Glomerular visceral epithelial cell (primary cell): ENCODE measurements at regions not wholly inside any gene's neighbourhood (a gene's known extent, or its start where the extent isn't known, plus 50 kb on each side); places are given as distances from the start of the nearest gene placed in this dataset.
"Not testable (repeated sequence)": the region's sequence is repeated elsewhere in the genome, so short reads cannot be mapped to it uniquely, and the experiment has no call there.

Experiments used
- DNase-seq: peaks from one replicate; pipeline ENCODE4 v3.0.0-alpha.2; 2016; ENCODE audit errors: extremely low spot score

DNA sequence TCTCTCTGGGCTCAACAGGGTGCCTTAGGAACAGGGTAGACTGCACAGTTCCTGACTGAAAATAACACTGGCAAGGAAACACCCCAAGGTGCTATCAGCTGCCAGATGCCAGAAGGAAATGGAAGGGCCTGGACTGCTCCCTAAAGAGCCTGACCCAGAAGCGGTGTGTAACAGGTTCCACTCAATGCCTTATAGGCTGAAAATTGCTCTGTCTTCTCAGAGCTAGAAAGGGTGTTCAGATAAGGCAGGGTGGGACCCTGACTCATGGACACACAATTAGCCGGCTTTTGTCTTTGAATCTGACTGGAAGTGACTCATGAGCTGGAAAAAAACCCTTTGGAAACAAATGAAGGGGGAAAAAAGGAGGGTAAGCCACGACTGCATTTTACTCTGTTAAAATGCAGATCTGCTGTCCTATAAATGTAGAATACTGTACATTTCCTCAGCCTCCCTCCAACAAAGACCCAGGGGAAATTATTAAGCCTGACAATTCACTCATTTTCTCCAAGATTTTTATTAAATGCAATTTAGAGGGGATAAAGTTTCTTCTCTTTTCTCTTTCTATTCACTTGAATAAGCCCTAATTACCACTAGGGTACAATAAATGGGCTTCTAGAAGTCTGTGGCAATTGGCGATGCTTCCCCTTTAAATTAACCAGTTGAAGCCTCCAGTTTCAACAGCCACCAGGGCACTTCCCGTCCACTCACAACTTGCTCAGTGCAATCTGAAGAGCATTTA lies 160.2 kb upstream of the TBL1XR1 start:
- peak; percentile 80 for DNase-seq

- DNase-seq: peak; percentile 78
Observed at GRCh38 chr3:177358091-177358976, 161.1 kb upstream of the TBL1XR1 start.

DNA sequence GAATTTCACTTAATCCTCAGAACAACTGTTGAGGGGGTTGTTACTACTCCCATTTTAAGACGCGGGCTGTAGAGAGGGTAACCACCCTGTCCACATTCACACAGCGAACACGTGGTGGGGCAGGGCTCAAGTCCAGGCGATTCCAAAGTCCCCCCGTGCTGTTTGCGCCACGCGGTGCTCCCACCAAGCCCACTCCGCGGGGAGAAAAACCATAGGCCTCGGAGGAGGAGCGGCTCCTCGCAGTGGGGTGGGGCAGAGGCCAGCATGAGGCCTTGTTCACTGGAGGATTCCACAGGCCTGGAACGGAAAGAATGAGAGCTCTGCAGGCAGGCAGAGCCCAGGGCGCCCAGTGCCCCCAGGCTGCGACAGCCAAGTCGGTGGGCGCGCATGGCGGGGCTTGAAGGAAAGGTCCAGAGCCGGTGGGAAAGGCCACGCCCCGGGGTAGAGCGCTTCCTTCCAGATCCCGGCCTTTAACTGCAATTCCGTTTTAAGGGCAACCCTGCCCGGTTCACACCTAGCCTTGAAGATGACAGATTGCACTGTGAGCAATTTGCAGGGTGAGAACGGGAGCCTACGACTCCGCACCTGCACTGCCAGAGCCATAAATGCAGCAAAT lies 161.8 kb upstream of the TBL1XR1 start:
- peak; percentile 44 for DNase-seq

DNA sequence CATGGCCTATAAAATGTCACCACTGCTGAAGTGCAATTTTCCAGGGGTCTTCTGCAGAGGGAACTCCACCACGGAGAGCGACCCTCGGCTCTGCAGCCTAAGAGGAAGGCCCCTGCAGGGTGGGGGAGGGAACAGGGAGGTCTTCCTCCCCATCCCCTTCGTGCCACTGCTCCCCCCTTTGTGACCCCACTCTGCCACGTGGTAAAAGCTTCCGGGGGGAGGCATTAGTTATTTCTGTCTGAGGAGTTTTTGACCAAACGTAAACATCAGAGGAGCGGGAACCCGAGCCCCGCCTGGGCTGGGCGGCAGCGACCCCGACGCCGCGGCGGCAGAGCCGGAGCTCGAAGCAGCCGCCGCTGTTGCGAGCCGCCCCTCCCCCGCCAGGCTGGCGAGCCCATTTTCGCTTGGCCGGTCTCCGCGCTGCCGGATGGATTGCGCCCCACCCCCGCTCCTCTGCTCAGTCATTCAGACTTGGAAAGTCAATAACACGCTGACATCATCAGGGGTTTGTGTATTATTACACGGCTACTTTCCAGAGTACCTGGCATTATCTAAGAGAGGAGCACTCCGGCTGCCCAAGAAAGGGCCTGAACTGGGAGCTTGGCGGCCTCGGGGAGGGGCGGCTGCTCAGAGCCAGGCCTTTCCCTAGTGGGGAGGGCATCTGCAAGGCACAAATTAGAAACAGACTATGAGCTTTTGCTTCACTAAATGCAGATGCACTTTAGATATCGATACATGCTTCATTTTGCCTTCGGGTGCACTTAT lies 162.5 kb upstream of the TBL1XR1 start:
- peak; percentile 96 for DNase-seq

DNA sequence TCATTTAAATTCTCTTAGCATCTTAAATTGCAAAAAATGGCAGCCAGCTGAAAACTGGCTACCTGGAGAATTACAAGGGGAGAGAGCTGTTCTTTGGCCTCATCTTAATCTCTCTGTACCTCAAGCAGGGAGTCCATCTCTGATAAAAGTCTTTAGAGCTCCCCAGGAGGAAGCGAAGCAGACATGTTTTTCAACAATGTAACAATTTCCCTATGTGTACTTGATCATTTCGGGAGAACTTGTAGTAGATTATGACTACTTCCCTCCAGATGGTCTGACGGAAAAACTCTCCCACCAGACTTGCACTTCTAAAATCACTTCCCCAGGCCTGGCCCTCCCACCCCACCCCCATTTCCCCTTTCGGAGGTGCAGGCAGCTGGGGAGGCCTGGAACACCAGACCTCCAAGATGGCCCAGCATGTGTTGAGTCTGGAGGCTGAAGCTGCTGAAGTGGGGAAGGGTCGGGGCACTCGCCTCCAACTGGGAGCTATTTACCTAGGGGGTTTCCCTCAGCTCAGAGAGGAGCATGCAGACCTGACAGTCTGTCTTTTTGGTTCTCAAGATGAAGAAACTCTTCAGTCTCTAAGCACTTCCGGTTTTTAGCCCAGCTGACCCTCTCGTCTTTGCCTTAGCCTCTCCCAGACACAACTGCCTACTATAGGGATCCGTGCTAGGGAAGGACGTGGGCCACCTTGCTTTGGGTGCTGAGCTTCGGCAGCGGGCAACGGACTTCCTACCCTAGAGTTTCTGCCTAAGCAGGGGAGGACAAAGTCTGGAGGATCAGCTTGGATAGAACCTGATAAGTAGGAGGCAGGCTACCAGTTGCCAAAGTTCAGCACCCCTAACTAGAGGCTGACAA lies 164.0 kb upstream of the TBL1XR1 start:
- no peak for DNase-seq

DNA sequence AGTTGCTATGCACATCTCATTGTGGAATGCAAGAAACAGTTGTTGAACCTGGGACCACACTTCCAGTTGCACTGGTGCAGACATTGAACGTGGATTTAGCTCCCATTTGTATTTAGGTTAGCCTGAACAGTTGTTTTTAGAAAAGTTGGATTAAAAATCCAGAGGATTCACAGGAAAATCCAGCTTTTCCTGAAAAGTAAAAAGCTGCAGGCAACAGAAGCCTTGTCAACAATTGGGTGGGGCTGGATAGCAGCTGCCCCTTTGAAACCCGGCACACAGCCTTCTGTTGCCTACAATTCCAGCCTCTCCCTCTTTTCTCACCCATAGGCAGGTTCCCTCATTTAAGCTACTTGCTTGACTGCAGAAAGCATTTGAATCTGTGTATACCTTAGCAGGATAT lies 165.3 kb upstream of the TBL1XR1 start:
- no peak for DNase-seq

- DNase-seq: no peak
Observed at GRCh38 chr3:177364236-177364635, 167.0 kb upstream of the TBL1XR1 start.

GRCh38 chr3:177365294-177365693 lies 168.0 kb upstream of the TBL1XR1 start:
- DNase-seq: not testable (repeated sequence)

- DNase-seq: no peak
Observed at GRCh38 chr3:177367788-177368187, 170.5 kb upstream of the TBL1XR1 start.

DNA sequence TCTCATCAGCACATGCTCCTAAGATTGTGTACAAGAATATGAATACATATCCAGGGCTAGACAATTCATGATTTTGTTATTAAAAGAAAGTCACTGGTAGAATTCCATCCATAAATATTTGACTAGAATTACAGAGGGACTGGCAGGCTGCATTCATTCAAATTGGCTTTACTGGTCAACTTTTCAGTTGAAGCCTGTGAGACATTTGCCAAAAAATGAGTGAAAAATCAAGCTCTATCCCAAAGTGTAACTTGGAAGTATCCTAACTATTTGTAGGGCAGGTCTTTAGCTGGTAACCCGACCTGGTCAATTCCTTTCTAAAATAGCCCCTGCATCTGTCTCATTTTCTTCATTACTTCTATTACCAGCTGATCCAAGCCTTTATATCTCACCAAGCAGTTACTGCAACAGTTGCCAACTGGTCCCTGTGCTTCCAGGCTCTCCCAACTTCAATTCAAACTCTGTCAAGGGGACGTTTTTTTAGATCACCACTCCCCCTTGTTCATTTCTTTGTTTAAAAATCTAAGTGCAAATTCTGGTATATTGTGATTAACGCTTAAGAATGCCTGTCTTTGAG lies 173.1 kb upstream of the TBL1XR1 start:
- DNase-seq: no peak

DNA sequence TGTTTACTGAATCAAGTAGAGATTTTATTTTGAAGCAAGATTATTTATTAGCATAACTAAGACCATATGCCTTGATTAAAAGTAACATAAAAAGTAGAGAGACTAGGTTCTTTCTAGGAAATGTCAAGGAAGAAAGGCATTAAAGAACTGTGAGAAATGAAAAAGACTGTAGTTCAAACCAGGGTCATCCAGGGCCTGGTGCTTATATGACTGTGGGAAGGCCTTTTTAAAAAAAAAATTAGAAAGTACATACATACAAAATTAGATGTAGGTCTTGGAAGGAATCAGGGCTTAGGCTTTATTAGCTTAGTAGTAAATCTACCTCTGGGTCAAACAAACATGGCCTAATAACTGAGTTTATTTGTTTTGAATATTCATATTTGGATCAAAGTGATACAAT lies 173.9 kb upstream of the TBL1XR1 start:
- no peak for DNase-seq

- DNase-seq: no peak
Observed at GRCh38 chr3:177371888-177372287, 174.6 kb upstream of the TBL1XR1 start.

DNA sequence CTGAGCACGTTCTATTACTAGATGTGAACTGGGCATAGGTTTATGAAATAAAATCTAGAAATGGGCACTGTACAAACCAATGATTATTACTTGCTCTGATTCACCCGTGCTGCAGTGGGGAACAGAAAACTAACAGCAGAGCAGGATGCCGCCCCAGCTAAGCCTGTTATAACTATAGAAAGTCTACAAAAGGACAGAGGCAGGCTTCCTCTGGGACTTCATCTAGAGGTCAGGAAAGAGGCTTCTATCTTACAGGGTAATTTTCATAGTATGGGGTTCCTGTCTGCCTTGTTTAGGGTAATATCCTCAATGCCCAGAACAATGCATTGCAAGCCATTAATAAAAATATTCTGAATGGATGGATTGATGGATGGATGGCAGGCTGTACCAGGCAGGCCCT lies 177.0 kb upstream of the TBL1XR1 start:
- DNase-seq: no peak

- DNase-seq: no peak
Observed at GRCh38 chr3:177375316-177375715, 178.0 kb upstream of the TBL1XR1 start.

- DNase-seq: no peak
Observed at GRCh38 chr3:177377166-177377565, 179.9 kb upstream of the TBL1XR1 start.

- no peak for DNase-seq
Observed at GRCh38 chr3:177378168-177378567, 180.9 kb upstream of the TBL1XR1 start.

DNA sequence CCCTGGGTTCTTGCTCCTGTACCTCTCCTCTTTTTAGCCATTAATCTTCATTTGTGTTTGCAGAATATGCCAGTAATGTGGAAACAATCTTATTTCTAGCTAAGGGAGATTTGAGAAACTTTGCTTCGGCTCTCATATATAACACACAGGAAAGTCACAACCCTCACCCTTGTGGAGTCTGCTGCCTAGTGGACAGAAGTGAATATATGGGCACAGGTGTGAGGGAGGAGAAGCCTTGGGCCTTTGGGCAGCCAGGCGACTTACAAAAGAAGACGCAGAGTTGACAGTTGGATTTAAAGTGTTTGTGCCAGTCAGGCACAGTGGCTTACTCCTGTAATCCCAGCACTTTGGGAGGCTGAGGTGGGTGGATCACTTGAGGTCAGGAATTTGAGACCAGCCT lies 181.8 kb upstream of the TBL1XR1 start:
- DNase-seq: no peak

DNA sequence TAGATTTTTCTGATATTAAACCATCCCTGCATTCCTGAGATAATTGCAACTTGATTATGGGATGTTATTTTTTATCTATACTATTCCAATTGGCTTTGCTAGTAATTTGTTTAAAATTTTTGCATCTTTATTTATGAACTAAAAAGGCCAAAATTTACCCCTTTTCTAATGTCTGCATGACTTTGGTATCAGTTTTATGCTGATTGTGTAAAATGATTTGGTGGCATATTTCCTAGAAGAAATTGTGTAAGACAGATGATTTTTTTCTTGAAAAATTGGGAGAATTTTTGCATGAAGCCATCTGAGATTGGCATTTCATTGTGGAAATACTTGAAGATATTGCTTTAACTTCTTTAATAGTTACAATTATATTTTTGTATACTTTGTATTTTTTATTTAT lies 183.8 kb upstream of the TBL1XR1 start:
- no peak for DNase-seq

DNA sequence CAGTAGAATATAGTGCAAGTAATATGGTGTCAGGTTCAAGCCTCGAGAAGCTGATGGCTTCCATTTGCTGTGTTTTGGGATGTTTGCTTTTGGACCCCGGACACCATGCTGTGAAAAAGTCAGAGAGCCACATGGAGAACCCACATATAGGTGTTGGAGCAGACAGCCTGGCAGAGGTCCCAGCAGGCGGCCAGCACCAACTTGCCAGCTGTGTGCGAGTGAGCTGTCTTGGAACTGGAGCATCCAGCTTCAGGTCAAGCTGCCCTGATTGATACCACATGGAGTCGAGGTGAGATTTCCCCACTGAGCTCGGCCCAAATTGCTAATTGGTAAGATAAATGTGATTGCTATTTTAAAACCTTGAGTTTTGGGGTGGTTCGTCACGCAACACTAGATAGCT lies 185.7 kb upstream of the TBL1XR1 start:
- no peak for DNase-seq

DNA sequence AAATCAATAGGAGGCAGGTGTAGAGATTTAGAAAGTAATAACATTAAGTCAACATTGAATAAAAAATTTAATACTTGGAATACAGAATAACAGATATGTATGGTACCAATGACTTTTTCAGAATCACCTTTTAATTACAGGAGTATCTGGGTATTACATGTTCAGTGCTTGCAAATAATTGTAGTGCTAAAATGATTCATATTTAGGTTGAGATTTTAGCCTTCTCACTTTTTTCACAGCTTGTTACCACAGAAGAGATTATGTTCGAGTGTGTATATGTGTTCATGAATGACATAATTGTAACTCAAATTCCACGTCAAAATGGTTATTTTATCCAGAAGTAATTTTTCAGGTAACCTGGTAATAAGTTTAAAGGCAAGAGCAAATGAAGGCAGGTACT lies 187.9 kb upstream of the TBL1XR1 start:
- no peak for DNase-seq
